Upper lobe of left lung (tissue), 6 donors: ENCODE measurements at regions not wholly inside any gene's neighbourhood (a gene's known extent, or its start where the extent isn't known, plus 50 kb on each side); places are given as distances from the start of the nearest gene placed in this dataset.

ENCODE experiments used
- ATAC-seq, 2 donors: fragments of 200-7000 bp; cut with Tn5 transposase; one replicate each; pipeline ENCODE4 v1.9.1; 2022; ENCODE audit warnings: mild to moderate bottlenecking in 2 of 2, moderate library complexity in 2 of 2; ENCODE audit not compliant: low FRiP score in 2 of 2
- DNase-seq, 2 donors: peaks; one replicate each; pipeline ENCODE4 v3.0.0-alpha.2; 2019 to 2020
- H3K27ac ChIP-seq, 4 donors: fragments of 200-600 bp; sonication (generic); one replicate each; pipeline ENCODE4 v1.5.1; 2016 to 2019
- H3K27me3 ChIP-seq, 4 donors: fragments of 200-600 bp; sonication (generic); one replicate each; pipeline ENCODE4 v1.5.1; 2017 to 2019
- H3K36me3 ChIP-seq, 4 donors: fragments of 200-600 bp; sonication (generic); one replicate each; pipeline ENCODE4 v1.5.1; 2016 to 2019
- H3K4me1 ChIP-seq, 4 donors: fragments of 200-600 bp; sonication (generic); one replicate each; pipeline ENCODE4 v1.5.1; 2018 to 2019
- H3K4me3 ChIP-seq, 4 donors: fragments of 200-600 bp; sonication (generic); one replicate each; pipeline ENCODE4 v1.5.1; 2017 to 2019; ENCODE audit warnings: mild to moderate bottlenecking in 2 of 4, moderate library complexity in 1 of 4
- H3K9me3 ChIP-seq, 4 donors: fragments of 200-600 bp; sonication (generic); one replicate each; pipeline ENCODE4 v1.5.1; 2018 to 2019
- EP300 ChIP-seq, 4 donors: sonication (generic); formaldehyde crosslinking; IDR thresholded peaks; one replicate each; pipeline ENCODE4 v1.5.1; 2017; ENCODE audit warnings: antibody characterized with exemption in 4 of 4, control low read depth in 2 of 4
- POLR2A ChIP-seq, 4 donors: fragments of 450-650 bp; IDR thresholded peaks; one replicate each; pipeline ENCODE4 v1.5.1; 2016 to 2017; ENCODE audit warnings: antibody characterized with exemption in 4 of 4, mild to moderate bottlenecking in 2 of 4
- POLR2AphosphoS5 ChIP-seq, 2 donors: sonication (generic); formaldehyde crosslinking; IDR thresholded peaks; one replicate each; pipeline ENCODE4 v1.5.1; 2017; ENCODE audit warnings: antibody characterized with exemption in 2 of 2
- WGBS, 2 donors: methylation state at CpG; one replicate each; pipeline ENCODE4 v1.1.5; 2017 to 2018; 5-methylcytosine and 5-hydroxymethylcytosine counted together
- small RNA-seq, 4 donors: library from RNA; depleted of rRNA; stranded (forward); fragments of <200 nt; gene quantifications; one replicate each; pipeline ENCODE3, GENCODE V24; 2016
- TF ChIP-seq, protein P1 (sequence below), 6 experiments: fragments of 450-650 bp in 4 of 6; fragments of 200-600 bp in 2 of 6; sonication (generic) in 2 of 6; IDR thresholded peaks; one replicate each; pipeline ENCODE4 v1.5.1; 2016 to 2019; ENCODE audit warnings: antibody characterized with exemption in 6 of 6
- donor health status: DM: no; HTN: no; CAD: no; lungs with moderate emphysema.
- donor health status: DM: no; HTN: yes; CAD: no; lungs with severe emphysema.

DNA sequence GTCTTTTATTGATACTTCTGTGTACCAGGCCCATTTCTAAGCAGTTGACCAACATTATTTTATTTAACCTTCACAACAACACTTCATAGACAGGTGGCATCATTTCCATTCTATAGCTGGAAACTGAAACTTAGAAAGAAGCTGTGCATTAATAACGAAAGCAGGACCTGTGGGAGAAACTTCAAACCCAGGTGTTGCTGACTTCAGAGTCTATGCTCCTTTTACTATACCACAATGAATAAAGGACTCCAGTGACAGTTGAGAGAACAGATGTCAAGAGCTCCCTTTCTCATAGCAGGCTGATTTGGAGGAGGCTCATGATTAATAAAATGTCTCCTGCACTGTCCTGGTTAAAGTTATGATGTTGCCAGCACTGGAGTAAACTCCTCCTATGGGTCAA is 56.6 kb upstream of the POU3F2 start:
- ATAC-seq = no peak
- Histone ChIP-seq H3K27me3 (no peaks in the 10 kb centered on the region), H3K9me3 (no peaks in the 10 kb centered on the region), H3K36me3 (no peaks in the 10 kb centered on the region), H3K4me3 (no peak overlapping the region), H3K4me1 (no peaks in the 10 kb centered on the region), H3K27ac (no peak overlapping the region)
- no peak for DNase-seq
- 78 to 88% methylated on average over 1 of the region's 1 CpG for WGBS, 2 donors
- TF ChIP-seq EP300 (IDR thresholded peaks at IDR 0.05) = no peak
- TF ChIP-seq POLR2AphosphoS5 (IDR thresholded peaks at IDR 0.05) = no peak
- TF ChIP-seq, protein P1, sequence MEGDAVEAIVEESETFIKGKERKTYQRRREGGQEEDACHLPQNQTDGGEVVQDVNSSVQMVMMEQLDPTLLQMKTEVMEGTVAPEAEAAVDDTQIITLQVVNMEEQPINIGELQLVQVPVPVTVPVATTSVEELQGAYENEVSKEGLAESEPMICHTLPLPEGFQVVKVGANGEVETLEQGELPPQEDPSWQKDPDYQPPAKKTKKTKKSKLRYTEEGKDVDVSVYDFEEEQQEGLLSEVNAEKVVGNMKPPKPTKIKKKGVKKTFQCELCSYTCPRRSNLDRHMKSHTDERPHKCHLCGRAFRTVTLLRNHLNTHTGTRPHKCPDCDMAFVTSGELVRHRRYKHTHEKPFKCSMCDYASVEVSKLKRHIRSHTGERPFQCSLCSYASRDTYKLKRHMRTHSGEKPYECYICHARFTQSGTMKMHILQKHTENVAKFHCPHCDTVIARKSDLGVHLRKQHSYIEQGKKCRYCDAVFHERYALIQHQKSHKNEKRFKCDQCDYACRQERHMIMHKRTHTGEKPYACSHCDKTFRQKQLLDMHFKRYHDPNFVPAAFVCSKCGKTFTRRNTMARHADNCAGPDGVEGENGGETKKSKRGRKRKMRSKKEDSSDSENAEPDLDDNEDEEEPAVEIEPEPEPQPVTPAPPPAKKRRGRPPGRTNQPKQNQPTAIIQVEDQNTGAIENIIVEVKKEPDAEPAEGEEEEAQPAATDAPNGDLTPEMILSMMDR (IDR thresholded peaks at IDR 0.05) = no peak

- no peak overlapping the region for H3K4me3 ChIP-seq
- ATAC-seq (no peak), DNase-seq (no peak)
- H3K27me3 ChIP-seq = no peaks in the 10 kb centered on the region
- H3K4me1 ChIP-seq = no peaks in the 10 kb centered on the region
- 67 to 79% methylated on average over 3 of the region's 3 CpGs for WGBS, 2 donors
- no peak overlapping the region for H3K27ac ChIP-seq
- no peaks in the 10 kb centered on the region for H3K36me3 ChIP-seq
- H3K9me3 ChIP-seq = no peaks in the 10 kb centered on the region
- TF ChIP-seq POLR2AphosphoS5 (IDR thresholded peaks at IDR 0.05) = no peak
- no peak for TF ChIP-seq POLR2A (IDR thresholded peaks at IDR 0.05)
- TF ChIP-seq, protein P1 (IDR thresholded peaks at IDR 0.05) = no peak
- no peak for TF ChIP-seq EP300 (IDR thresholded peaks at IDR 0.05)
Observed at GRCh38 chr6:98779618-98780017, 54.8 kb upstream of the POU3F2 start.

- ATAC-seq = no peak
- 40 to 45% methylated on average over 2 of the region's 2 CpGs for WGBS, 2 donors
Observed at GRCh38 chr6:98782772-98783171, 51.6 kb upstream of the POU3F2 start.

GRCh38 chr6:98783578-98783977 is 50.8 kb upstream of the POU3F2 start:
- Histone ChIP-seq H3K9me3 (no peaks in the 10 kb centered on the region), H3K27ac (no peak overlapping the region), H3K36me3 (no peaks in the 10 kb centered on the region), H3K27me3 (no peaks in the 10 kb centered on the region), H3K4me1 (no peaks in the 10 kb centered on the region), H3K4me3 (no peak overlapping the region)
- no peak for TF ChIP-seq POLR2A (IDR thresholded peaks at IDR 0.05)
- no peak for TF ChIP-seq POLR2AphosphoS5 (IDR thresholded peaks at IDR 0.05)
- TF ChIP-seq EP300 (IDR thresholded peaks at IDR 0.05) = no peak
- TF ChIP-seq, protein P1 (IDR thresholded peaks at IDR 0.05) = no peak
- no peak for ATAC-seq
- DNase-seq = no peak
- WGBS, 2 donors = 77 to 87% methylated on average over 2 of the region's 2 CpGs

More at GRCh38 chr6:98782772-98783171, 51.6 kb upstream of the POU3F2 start:
- TF ChIP-seq, protein P1 (IDR thresholded peaks at IDR 0.05) = no peak
- no peak for TF ChIP-seq POLR2A (IDR thresholded peaks at IDR 0.05)
- DNase-seq = no peak
- no peaks in the 10 kb centered on the region for H3K4me1 ChIP-seq
- no peak overlapping the region for H3K27ac ChIP-seq
- H3K27me3 ChIP-seq = no peaks in the 10 kb centered on the region
- H3K9me3 ChIP-seq = no peaks in the 10 kb centered on the region
- H3K36me3 ChIP-seq = no peaks in the 10 kb centered on the region
- no peak overlapping the region for H3K4me3 ChIP-seq

Small RNAs in the stretch of these regions (small RNA-seq; reads per million reads assigned to genes)
- gene AL589826.1 (0 reads per million in 4 donors), gene MIR2113 (0 reads per million in 4 donors)
